HEK293 (cell line): ENCODE measurements at regions not wholly inside any gene's neighbourhood (a gene's known extent, or its start where the extent isn't known, plus 50 kb on each side); places are given as distances from the start of the nearest gene placed in this dataset.

Source experiments
- CTCF ChIA-PET: fragments of 350-600 bp; formaldehyde crosslinking; extraction: SDS; loops from one replicate; lab custom pipeline; 2021; ENCODE audit warnings: antibody characterized with exemption; lab: Yijun Ruan, JAX
- POLR2A ChIA-PET: fragments of 300-600 bp; formaldehyde crosslinking; extraction: SDS; loops from one replicate; lab custom pipeline; 2020; ENCODE audit warnings: antibody characterized with exemption, inconsistent platforms; lab: Yijun Ruan, JAX
- H3K27ac ChIP-seq: fragments of 200-500 bp; sonication (Bioruptor generic); 2 replicates; pipeline ENCODE4 v1.5.1; 2014; ENCODE audit warnings: low read depth, low read length, control low read depth, inconsistent platforms; ENCODE audit errors: extremely low read depth
- H3K36me3 ChIP-seq, 2 experiments: fragments of 200-500 bp in 1 of 2; sonication (Bioruptor generic) in 1 of 2; 1 replicate in 1 of 2; 2 replicates in 1 of 2; pipeline ENCODE4 v1.5.1; 2014 to 2017; ENCODE audit warnings: inconsistent platforms in 2 of 2, low read length in 2 of 2; ENCODE audit not compliant: control insufficient read depth in 2 of 2, insufficient read depth in 1 of 2
- H3K4me1 ChIP-seq: fragments of 200-500 bp; sonication (Bioruptor generic); 2 replicates; pipeline ENCODE4 v1.5.1; 2014; ENCODE audit warnings: mild to moderate bottlenecking, low read length, inconsistent platforms; ENCODE audit not compliant: control insufficient read depth, insufficient read depth
- H3K4me3 ChIP-seq: 2 replicates; pipeline ENCODE4 v1.5.1; 2011; ENCODE audit warnings: low read depth, mild to moderate bottlenecking, control low read depth, low read length, moderate library complexity
- H3K9me3 ChIP-seq: fragments of 200-500 bp; sonication (Bioruptor generic); 2 replicates; pipeline ENCODE4 v1.5.1; 2014; ENCODE audit warnings: low read depth, low read length, inconsistent platforms; ENCODE audit not compliant: control insufficient read depth, insufficient read depth
- FEZF1 ChIP-seq: fragments of 450-650 bp; formaldehyde crosslinking; IDR thresholded peaks from 2 replicates; pipeline ENCODE4 v1.5.1; 2016; ENCODE audit warnings: missing biosample characterization, missing genetic modification characterization
- GLI4 ChIP-seq: fragments of 450-650 bp; formaldehyde crosslinking; IDR thresholded peaks from 2 replicates; pipeline ENCODE4 v1.5.1; 2016; ENCODE audit warnings: missing biosample characterization, missing genetic modification characterization
- HOXA7 ChIP-seq: sonication (generic); formaldehyde crosslinking; IDR thresholded peaks from 2 replicates; pipeline ENCODE4 v1.8.1; 2022; ENCODE audit warnings: missing genetic modification reagents, borderline replicate concordance
- PRDM4 ChIP-seq: fragments of 450-650 bp; formaldehyde crosslinking; IDR thresholded peaks from 2 replicates; pipeline ENCODE4 v1.5.1; 2017; ENCODE audit warnings: missing biosample characterization, missing genetic modification characterization
- SALL2 ChIP-seq: fragments of 450-650 bp; formaldehyde crosslinking; IDR thresholded peaks from 2 replicates; pipeline ENCODE4 v1.5.0; 2017; ENCODE audit warnings: missing biosample characterization, mild to moderate bottlenecking, missing genetic modification characterization, borderline replicate concordance
- TCF7L2 ChIP-seq: IDR thresholded peaks from 2 replicates; pipeline ENCODE4 v1.6.1; 2011; ENCODE audit warnings: low read depth, mild to moderate bottlenecking, inconsistent platforms, low read length, moderate library complexity, borderline replicate concordance
- ZBTB1 ChIP-seq: fragments of 450-650 bp; formaldehyde crosslinking; IDR thresholded peaks from 2 replicates; pipeline ENCODE4 v1.5.1; 2016; ENCODE audit warnings: missing biosample characterization, missing genetic modification characterization
- ZNF132 ChIP-seq: fragments of 450-650 bp; formaldehyde crosslinking; IDR thresholded peaks from 2 replicates; pipeline ENCODE4 v1.5.1; 2017; ENCODE audit warnings: missing biosample characterization, missing genetic modification characterization, borderline replicate concordance
- ZNF140 ChIP-seq: fragments of 450-650 bp; formaldehyde crosslinking; IDR thresholded peaks from 2 replicates; pipeline ENCODE4 v1.5.1; 2016; ENCODE audit warnings: missing biosample characterization, missing genetic modification characterization
- ZNF157 ChIP-seq: fragments of 450-650 bp; formaldehyde crosslinking; IDR thresholded peaks from 2 replicates; pipeline ENCODE4 v1.5.1; 2016; ENCODE audit warnings: missing biosample characterization, missing genetic modification characterization
- ZNF174 ChIP-seq: fragments of 450-650 bp; formaldehyde crosslinking; IDR thresholded peaks from 2 replicates; pipeline ENCODE4 v1.5.0; 2017; ENCODE audit warnings: missing biosample characterization, mild to moderate bottlenecking, missing genetic modification characterization
- ZNF211 ChIP-seq: fragments of 450-650 bp; formaldehyde crosslinking; IDR thresholded peaks from 2 replicates; pipeline ENCODE4 v1.5.1; 2016; ENCODE audit warnings: low read depth, missing biosample characterization, missing genetic modification characterization
- ZNF221 ChIP-seq: fragments of 450-650 bp; formaldehyde crosslinking; IDR thresholded peaks from 2 replicates; pipeline ENCODE4 v1.5.1; 2017; ENCODE audit warnings: missing biosample characterization, missing genetic modification characterization, borderline replicate concordance
- ZNF266 ChIP-seq: fragments of 450-650 bp; formaldehyde crosslinking; IDR thresholded peaks from 2 replicates; pipeline ENCODE4 v1.5.1; 2016; ENCODE audit warnings: missing biosample characterization, missing genetic modification characterization, low read depth
- ZNF274 ChIP-seq, 2 experiments: fragments of 200-500 bp in 1 of 2; fragments of 450-650 bp in 1 of 2; sonication (Bioruptor generic) in 1 of 2; formaldehyde crosslinking in 1 of 2; IDR thresholded peaks; 2 replicates each; pipeline versions ENCODE4 v1.5.1 to v1.6.1; 2014 to 2016; ENCODE audit warnings: borderline replicate concordance in 1 of 2, inconsistent platforms in 1 of 2, low read length in 1 of 2, missing biosample characterization in 1 of 2, missing genetic modification characterization in 1 of 2
- ZNF362 ChIP-seq: fragments of 450-650 bp; formaldehyde crosslinking; IDR thresholded peaks from 2 replicates; pipeline ENCODE4 v1.5.1; 2016; ENCODE audit warnings: missing biosample characterization, missing genetic modification characterization
- ZNF398 ChIP-seq: fragments of 450-650 bp; formaldehyde crosslinking; IDR thresholded peaks from 2 replicates; pipeline ENCODE4 v1.5.1; 2017; ENCODE audit warnings: missing biosample characterization, missing genetic modification characterization
- ZNF561 ChIP-seq: fragments of 450-650 bp; IDR thresholded peaks from 2 replicates; pipeline ENCODE4 v1.5.1; 2018; ENCODE audit warnings: missing biosample characterization, missing genetic modification characterization, borderline replicate concordance
- ZNF571 ChIP-seq: fragments of 450-650 bp; formaldehyde crosslinking; IDR thresholded peaks from 2 replicates; pipeline ENCODE4 v1.5.0; 2017; ENCODE audit warnings: missing biosample characterization, missing genetic modification characterization
- ZNF585B ChIP-seq: fragments of 450-650 bp; formaldehyde crosslinking; IDR thresholded peaks from 2 replicates; pipeline ENCODE4 v1.5.1; 2016; ENCODE audit warnings: missing biosample characterization, missing genetic modification characterization
- ZNF600 ChIP-seq: fragments of 450-650 bp; formaldehyde crosslinking; IDR thresholded peaks from 2 replicates; pipeline ENCODE4 v1.5.1; 2016; ENCODE audit warnings: missing biosample characterization, missing genetic modification characterization
- ZNF629 ChIP-seq: fragments of 450-650 bp; formaldehyde crosslinking; IDR thresholded peaks from 2 replicates; pipeline ENCODE4 v1.5.1; 2017; ENCODE audit warnings: missing biosample characterization, missing genetic modification characterization
- ZNF677 ChIP-seq: fragments of 450-650 bp; IDR thresholded peaks from 2 replicates; pipeline ENCODE4 v1.5.0; 2018; ENCODE audit warnings: missing biosample characterization, mild to moderate bottlenecking, missing genetic modification characterization, moderate library complexity
- ZNF776 ChIP-seq: fragments of 450-650 bp; formaldehyde crosslinking; IDR thresholded peaks from 2 replicates; pipeline ENCODE4 v1.5.0; 2017; ENCODE audit warnings: missing biosample characterization, missing genetic modification characterization, borderline replicate concordance
- ZSCAN23 ChIP-seq: fragments of 450-650 bp; formaldehyde crosslinking; IDR thresholded peaks from 2 replicates; pipeline ENCODE4 v1.5.1; 2016; ENCODE audit warnings: missing biosample characterization, missing genetic modification characterization
- TF ChIP-seq, protein P1 (sequence below): fragments of 450-650 bp; formaldehyde crosslinking; IDR thresholded peaks from 2 replicates; pipeline ENCODE4 v1.5.1; 2016; ENCODE audit warnings: missing biosample characterization, missing genetic modification characterization
- TF ChIP-seq, protein P2 (sequence below): fragments of 450-650 bp; formaldehyde crosslinking; IDR thresholded peaks from 2 replicates; pipeline ENCODE4 v1.5.1; 2017; ENCODE audit warnings: missing biosample characterization, mild to moderate bottlenecking, missing genetic modification characterization, moderate library complexity

GRCh38 chr6:106886922-106887797 is 87.4 kb downstream of the CD24 start (continued):
- no peak for TF ChIP-seq ZNF174 (tag by site-specific recombination)
- TF ChIP-seq ZNF266: no peak
- TF ChIP-seq, protein P1, sequence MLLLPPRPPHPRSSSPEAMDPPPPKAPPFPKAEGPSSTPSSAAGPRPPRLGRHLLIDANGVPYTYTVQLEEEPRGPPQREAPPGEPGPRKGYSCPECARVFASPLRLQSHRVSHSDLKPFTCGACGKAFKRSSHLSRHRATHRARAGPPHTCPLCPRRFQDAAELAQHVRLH: no peak
- TF ChIP-seq ZNF776: no peak
- TF ChIP-seq ZNF677 (tag by site-specific recombination): no peak
- peak; percentile 64; the same call in 1 of the 2 replicates for TF ChIP-seq ZNF362 (tag by site-specific recombination)
- TF ChIP-seq ZNF157 (tag by site-specific recombination): no peak
- no peak for TF ChIP-seq ZNF132 (tag by site-specific recombination)
- TF ChIP-seq ZNF211 (tag by site-specific recombination): no peak
- no peak for TF ChIP-seq ZNF398 (tag by site-specific recombination)
- TF ChIP-seq ZBTB1: no peak
- no peak for TF ChIP-seq ZNF274 (IDR thresholded peaks at IDR 0.05; ENCODE audit: low read length)
- no peak for TF ChIP-seq ZNF274 (tag by site-specific recombination; IDR thresholded peaks at IDR 0.05; ENCODE audit: borderline replicate concordance)
- peak; percentile 40; the same call in 1 of the 2 replicates for TF ChIP-seq ZNF600
- no peak for TF ChIP-seq SALL2
- TF ChIP-seq FEZF1 (tag by site-specific recombination): peak; percentile 10; the same call in 1 of the 2 replicates
- TF ChIP-seq TCF7L2: 0 out of 2 replicates have a peak, but pooled peaks have one; percentile 45
- no peak for TF ChIP-seq ZNF585B (tag by site-specific recombination)
- TF ChIP-seq ZNF140 (tag by site-specific recombination): no peak
- no peak for TF ChIP-seq ZNF561 (tag by site-specific recombination)
- TF ChIP-seq ZNF221 (tag by site-specific recombination): no peak

DNA sequence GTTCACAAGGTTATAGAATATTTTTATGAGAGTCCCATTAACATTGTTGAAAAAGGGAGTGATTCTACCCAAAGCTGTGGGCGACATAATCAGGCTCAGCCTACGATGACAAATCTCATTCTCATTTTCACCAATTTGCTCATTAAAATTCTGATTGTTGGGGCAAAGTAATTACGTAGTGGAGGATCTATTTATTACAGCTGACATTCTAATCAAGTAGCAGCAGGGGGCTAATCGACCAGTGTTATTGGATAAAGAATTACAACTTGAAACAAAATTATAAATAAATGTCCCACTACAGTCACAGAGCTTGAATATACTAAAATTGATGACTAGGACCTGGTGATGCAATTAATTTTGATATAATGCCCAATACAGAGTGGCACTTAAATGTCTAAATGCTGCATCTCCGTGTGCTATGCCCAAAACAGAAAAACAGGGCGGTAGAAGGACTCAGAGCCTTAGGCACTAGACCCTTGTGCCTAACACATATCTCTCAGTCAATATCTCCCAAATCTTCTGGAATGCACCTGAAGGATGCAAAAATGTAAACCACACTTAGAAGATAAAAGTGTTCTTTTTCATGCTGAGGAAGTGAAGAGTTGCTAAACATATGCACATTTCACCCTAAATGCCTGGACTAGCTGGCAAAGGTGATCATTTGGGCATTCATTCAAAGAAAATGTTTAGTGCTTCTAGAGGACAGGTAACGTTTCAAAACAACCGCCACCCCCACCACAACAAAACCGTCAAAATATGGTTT is 88.3 kb downstream of the CD24 start:
- Histone ChIP-seq H3K4me1 (peaks cover 4% of the 10 kb centered on the region; the same call in 1 of the 2 replicates), H3K9me3 (no peaks in the 10 kb centered on the region), H3K36me3 (no peaks in the 10 kb centered on the region), H3K27ac (no peak overlapping the region), H3K4me3 (no peak overlapping the region)
- POLR2A ChIA-PET: no interaction called here
- no peak for TF ChIP-seq HOXA7
- no peak for TF ChIP-seq ZNF629 (tag by site-specific recombination)
- TF ChIP-seq, protein P2, sequence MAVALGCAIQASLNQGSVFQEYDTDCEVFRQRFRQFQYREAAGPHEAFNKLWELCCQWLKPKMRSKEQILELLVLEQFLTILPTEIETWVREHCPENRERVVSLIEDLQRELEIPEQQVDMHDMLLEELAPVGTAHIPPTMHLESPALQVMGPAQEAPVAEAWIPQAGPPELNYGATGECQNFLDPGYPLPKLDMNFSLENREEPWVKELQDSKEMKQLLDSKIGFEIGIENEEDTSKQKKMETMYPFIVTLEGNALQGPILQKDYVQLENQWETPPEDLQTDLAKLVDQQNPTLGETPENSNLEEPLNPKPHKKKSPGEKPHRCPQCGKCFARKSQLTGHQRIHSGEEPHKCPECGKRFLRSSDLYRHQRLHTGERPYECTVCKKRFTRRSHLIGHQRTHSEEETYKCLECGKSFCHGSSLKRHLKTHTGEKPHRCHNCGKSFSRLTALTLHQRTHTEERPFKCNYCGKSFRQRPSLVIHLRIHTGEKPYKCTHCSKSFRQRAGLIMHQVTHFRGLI (tag by site-specific recombination): no peak
- TF ChIP-seq ZNF571: no peak
- TF ChIP-seq PRDM4: no peak
- TF ChIP-seq GLI4 (tag by site-specific recombination): no peak
- no peak for TF ChIP-seq ZSCAN23 (tag by site-specific recombination)
- CTCF ChIA-PET: interaction anchor here (0.6 to 1.6 kb wide), 4 partner anchors 11 to 320 kb away, joined by 3 to 4 read pairs (median 3); no protein-coding TSS in a partner anchor
